CD4-positive, alpha-beta T cell treated with Interleukin-4 for 4 hours (primary cell): ENCODE measurements at regions not wholly inside any gene's neighbourhood (a gene's known extent, or its start where the extent isn't known, plus 50 kb on each side); places are given as distances from the start of the nearest gene placed in this dataset.
"Not testable (repeated sequence)": the region's sequence is repeated elsewhere in the genome, so short reads cannot be mapped to it uniquely, and the experiment has no call there.

ENCODE experiments used
- DNase-seq: peaks from one replicate; pipeline ENCODE4 v3.0.0-alpha.2; 2020

- DNase-seq = not testable (repeated sequence)
These were observed 150.0 kb downstream of the AVL9 start for GRCh38 chr7:32645255-32645654.

GRCh38 chr7:32643194-32643593, 147.9 kb downstream of the AVL9 start:
- DNase-seq = no peak

GRCh38 chr7:32639122-32639521, 143.8 kb downstream of the AVL9 start:
- DNase-seq = no peak

- peak; percentile 1 for DNase-seq
These were observed 143.3 kb downstream of the AVL9 start for GRCh38 chr7:32638479-32639121.
